Activated CD8-positive, alpha-beta memory T cell treated with anti-CD3 and anti-CD28 coated beads for 4 hours (primary cell): ENCODE measurements at regions not wholly inside any gene's neighbourhood (a gene's known extent, or its start where the extent isn't known, plus 50 kb on each side); places are given as distances from the start of the nearest gene placed in this dataset.

Source experiments
- DNase-seq, 2 donors: peaks; one replicate each; pipeline ENCODE4 v3.0.0-alpha.2; 2020; ENCODE audit warnings: low read depth in 2 of 2

DNA sequence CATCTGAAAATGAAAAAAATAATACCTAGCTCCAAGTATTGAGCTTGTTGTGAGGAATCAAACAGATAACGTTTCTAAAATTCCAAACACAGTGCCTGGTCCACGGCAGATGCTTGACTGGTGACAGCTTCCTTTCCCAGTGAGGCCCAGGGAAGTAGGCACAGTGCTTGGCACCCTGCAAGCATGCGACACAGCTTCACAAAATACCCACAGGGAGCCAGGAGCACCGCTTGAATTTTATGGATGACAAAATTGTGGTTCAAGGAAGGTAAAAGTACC is 205.1 kb upstream of the TNP1 start:
- no peak for DNase-seq

DNA sequence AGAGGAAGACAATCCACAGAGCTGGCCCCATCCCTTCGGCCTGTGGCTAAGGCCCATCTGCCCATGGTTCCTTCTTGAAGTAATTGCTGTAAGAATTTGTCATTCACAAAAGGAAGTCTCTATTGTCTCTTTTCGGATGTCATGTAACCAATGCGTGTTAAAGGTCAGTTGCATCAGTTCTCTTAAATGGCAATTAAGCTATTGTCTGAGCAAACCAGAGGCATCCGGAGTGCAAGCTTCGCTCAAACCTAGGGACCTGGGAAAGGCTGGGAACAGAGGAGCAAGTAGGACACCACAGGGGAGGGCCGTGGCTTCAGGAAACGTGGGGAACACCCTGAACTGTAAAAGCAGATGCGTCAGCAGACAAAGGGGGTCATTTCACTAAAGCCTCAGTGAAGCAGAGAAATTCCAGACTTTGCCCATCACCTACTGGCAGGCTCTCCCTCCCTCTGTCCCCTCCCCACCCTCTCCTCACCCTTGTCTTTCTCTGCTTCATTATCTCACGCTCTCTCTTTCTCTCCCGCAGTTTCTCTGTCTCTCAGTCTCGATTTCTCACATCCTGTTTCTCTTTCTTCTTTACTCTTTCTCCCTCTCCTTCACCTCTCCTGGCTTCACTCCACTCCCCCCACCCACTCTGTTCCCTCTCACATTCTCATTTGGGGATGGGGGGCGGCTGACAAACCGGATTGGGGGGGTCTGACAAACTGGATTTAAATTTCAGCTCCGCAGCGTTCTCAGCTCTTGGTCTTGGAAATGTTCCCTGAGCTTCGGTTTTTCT is 204.6 kb upstream of the TNP1 start:
- no peak for DNase-seq

DNA sequence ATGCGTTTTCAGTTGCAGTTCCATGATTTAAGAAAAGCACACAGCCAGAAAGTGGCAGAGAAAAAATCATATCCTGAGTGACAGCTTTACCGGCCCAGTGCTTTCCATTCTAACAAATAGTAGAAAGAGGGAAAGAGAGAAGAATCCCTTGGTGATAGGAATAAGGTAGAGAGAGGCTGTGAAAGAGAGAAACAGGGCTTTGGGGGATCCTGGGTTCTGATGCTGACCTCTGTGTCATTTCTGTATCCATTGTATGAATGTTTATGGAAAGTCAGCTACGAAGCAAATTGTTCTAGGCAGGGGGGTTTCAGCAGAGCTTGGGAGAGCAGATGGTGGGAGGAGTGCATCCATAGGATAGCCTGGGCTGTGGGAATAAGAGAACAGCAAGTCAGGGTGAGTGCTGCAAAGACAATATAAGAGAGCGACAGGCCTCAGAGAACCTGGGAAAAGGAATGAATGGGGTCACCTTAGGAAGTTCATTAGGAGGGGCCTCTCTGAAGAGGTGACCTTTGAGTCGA is 203.4 kb upstream of the TNP1 start:
- no peak for DNase-seq

DNA sequence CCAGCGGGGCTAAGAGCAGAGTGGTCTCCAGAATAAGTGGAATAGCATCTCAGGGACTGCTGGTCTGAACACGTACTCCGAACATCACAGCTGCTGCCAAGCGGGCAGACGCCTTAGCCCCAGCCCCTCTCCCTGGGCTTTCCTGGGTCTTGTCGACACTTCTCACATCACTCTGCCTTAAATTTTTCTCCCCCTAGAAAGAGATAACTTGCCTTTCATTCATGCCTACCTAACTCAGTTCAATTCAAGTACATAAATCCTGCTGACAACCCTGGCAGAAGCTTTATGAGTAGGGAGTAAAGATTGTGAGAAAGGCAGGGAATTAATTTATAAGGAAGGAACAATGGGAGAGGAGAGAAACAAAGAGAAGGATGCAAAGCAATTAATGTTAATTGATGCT is 202.9 kb upstream of the TNP1 start:
- DNase-seq: no peak

DNA sequence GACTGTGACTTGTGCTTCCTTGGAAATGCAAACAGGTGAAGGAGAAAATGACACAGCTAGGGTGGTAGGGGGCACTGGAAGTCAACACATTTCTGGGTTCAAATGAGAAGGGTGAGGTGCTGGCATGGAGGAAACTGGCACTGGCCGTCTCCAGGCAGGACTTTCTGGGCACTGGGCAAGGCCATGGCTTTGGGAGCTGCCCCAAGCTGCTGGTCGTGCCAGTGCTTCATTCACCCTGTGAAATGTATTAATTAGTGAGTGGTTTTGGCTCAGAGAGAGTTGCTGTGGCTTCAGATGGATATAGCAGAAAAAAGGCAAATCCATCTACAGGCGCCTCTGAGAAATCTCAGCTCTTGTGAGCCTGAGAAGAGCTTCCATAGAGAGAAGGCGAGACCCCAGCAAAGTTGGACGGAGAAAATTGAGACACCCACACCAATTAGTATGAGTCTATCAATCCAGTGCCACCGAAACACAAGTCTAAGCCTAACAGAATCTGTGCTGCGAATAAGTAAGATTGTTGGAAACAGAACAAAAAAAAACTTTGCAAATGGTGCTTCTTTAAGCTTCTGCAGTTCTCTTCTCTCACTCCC is 202.1 kb upstream of the TNP1 start:
- no peak for DNase-seq

DNA sequence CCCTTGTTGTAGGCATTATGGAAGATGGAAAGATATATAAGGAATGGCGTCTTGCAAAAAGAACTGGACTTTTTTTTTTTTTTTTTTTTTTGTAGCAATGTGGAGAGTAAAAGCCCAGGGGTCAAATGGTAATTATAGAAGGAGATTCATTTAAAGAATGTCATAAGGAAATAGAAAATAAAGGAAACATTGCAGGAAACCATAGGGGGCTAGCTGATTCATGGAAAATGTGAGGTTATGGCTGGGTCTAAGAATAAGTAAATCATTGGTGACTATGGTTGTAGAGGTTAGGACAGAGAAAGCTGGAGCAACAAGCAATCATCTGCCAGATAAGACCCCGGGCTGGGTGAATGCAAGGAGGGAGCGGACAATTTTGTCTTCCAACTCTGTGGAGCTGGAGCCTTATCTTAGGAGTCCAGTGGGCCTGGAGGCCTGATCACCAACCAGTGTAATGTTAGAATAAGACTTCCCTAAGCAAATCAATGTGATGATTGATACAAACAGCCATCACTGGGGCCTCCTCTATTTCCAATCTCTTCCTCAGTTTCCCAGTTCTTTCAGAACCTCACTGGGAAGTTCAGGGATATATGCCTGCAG is 201.2 kb upstream of the TNP1 start:
- no peak for DNase-seq

DNA sequence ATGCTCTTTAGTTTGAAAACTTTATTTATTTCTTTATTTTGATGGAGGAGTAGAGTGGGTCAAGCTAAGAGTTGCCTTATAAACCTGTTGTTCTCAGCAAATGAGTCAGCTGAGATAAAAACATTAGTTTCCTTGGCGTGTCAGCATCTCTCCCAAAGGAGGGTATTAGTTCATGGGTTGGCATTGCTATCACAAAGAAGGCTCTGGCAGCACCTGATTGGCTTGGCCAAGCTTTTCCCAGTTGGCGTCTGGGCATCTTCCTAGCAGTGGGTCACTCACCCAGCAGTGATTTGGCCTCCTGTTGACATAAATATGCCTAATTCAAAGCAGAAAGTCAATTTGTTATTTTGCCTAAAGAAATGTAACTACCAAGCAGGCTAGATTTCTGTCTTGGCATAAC is 200.7 kb upstream of the TNP1 start:
- no peak for DNase-seq

DNA sequence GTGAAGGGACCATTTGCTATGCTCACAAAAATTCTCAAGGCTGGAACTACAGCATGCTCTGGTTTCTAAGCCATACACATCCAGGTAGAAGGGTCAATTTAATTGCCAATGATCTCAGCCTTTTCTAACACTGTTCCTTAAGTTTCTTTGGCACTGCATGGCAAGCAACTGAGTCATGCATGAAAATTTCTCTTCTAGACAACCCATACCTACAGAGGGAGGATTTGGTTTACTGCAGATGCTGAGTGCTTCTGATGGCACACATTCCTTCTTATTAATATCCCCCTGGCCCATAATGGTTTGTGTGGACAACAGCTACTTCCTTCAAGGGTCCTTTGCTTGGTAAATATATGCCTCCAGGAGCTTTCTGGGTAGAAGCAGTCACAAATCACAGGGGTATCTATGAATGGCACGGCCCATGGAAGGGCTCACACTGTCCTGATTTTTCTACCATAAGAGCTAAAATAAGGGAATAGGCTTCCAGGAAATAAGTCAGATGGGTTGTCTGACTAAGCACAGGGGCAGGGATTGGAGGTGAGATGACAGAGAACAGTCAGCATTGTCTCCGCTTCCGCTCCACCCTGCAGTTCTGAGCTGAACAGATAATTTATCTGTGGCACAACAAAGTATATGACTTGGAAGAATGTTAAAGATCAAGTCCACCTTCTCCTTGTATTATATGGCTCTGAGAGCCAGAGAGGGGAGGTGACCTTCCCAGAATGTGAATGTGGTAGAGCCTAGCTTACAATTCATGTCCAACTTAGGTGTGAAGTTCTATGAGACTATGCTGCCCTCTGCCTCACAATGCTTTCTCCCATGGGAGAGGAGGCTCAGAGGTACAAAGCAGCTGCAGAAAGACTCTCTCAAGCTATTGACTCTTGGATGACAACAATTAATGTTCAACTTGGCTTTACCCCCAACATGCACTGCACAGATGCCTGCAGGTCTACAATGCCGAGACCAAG is 199.2 kb upstream of the TNP1 start:
- no peak for DNase-seq

DNA sequence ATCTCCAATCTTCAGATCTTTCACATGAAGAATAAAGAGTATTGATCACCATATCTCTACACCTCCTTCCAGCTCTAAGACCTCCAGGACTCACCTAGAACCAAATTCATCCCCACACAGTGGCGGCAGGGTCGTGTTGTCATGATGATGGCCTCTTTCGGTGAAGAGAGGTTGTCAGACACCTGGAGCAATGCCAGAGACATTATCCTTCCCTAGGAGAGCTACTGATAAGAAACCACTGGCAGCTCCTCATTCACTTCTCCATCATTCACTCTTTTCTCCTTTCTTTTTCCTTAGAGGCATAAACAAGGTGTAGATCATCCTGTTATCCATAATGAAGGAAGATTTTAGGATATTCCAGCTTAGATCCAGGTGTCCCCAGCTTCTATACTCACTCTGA is 197.9 kb upstream of the TNP1 start:
- DNase-seq: no peak

DNA sequence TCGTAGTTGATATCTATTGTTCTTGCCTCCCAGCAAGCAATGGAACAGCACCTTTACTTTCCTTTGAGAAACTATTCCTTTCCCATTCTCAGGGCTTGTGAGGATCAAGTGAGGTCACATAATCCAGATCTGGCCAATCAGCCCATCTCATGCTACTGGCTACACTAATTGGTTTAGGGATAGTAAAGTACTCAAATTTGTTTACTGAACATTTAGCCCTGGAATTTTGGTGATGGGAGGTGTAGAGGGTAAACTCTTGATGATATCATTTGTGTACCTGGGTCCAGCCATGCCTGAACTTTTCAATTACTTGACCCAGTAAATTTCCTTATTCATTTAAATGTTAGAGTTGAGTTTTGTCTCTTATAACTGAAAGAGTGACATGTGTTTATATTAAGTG is 195.8 kb upstream of the TNP1 start:
- DNase-seq: no peak

DNA sequence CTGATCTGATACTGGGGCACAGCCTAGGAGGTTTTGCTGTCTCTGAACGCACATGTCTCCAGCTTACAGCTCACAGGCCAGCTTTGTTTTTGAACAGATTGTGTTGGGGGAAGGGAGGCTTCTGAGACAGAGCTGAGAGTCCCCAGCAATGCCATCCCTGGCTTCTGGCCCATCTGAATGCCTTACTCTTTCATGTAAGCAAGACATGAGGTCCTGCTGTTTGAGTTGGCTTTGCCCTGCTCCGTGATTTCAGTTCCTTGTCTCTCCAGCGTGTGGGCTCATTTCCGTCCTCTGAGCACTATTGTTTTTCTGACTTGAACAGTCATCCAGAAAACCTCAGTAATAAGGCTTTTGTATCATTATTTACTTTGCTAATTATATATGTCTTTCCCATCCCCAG is 194.9 kb upstream of the TNP1 start:
- no peak for DNase-seq

DNA sequence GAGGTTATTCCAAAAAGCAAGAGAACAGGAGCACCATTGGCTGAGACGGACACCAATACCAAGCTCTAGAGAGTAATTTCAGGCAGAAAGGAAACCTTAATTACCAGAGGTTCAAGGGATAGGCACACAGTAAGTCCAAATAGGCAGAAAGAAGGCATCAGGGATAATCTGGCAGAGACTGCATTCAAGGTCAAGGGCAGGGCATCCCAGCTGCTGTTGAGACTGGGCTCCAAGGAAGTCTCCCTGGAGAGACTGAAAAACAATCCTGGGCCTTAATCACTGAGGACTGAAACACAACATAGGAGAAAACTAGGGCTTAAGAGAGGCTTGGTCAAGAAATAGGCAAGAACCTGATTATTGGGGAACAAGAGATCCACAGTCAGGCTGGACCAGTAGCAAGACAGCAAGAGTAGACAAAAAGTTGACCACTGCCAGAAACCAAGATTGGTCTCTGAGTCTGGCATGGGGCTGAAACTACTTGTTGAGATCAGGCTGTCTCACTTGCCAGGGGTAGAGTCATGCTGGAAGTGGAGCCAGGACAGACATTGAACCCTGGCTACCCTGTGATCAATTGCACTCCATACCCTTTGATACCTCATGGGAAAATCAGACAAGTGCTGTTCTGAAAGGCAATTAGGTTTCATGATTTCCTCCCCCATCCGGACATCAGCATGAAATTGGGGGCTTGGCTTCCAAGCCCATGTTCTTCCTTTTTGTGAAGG is 193.2 kb upstream of the TNP1 start:
- no peak for DNase-seq

DNA sequence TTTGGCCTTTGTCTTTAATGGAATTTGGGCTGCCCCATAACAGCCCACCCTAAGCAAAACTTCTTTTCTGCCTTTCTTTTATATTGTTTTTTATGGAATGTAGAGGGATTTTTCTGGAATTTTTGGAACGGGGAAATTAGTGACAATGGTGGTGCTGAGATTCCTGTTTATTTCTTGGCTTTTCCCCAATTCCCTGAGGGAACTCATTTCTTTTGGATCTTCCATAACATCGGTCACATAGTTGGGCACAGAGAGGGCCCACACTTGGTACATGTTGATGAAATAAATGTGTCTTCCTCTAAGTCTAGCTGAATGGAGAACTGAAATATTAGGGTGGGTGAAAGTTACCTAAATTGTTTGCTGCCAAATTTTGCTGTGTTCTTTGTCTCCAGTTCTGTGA is 191.6 kb upstream of the TNP1 start:
- DNase-seq: no peak

DNA sequence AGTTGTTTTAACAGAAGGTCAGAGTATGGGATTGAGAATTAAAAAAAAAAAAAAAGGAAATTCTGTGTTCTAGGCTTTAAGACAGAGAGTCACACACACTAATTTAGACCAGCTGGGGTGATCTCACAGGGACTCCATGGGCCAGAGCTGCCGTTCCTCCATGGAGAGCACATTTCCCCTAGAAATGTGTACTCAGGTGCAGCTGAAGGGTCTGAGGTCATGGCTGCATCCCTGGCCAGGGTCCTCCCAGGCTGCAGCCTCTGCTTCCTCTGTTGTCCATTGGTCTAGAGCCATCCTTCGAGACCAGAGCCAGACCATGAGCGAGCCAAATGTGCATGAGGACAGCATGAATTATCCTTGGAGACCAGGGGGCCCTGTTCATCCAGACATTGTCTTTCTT is 190.1 kb upstream of the TNP1 start:
- no peak for DNase-seq

DNA sequence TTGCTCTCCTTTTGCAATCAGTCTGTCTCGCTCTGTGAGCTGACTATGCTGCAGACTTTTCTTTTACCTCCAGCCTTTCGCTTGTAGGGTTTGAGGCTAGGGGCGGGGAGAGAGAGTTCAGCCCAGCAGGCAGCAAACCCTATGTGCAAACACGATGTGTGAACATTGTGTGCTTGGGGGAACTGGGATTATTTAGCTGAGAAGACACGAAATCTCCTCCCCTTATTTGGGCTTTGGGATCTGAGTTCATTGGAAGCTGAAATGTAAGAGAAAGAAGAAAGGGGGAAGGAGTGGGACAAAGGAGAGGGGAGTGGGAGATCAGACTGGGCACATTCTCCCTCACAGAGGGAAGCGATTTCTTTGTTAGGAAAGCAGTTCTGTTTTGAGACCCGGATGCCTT is 189.6 kb upstream of the TNP1 start:
- no peak for DNase-seq

DNA sequence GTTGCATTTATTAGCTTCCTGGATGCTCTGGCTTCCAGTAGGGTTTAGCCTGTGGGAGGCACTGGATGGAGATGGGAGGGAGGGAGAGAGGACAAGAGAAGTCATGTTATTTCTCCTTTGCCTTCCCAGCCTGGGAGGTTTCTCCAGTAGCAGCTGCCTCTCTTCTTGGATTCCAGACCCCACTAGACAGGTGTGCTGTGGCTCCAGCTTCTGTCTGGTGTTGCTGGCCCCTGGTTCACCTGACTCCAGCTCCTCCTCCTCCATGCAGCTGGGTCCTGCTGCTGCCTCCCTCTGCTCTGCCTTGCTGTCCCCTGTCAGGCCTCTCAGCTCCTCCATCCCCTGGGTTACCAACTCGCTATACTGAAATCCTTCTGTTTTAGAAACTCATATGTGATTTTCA is 188.9 kb upstream of the TNP1 start:
- no peak for DNase-seq

DNA sequence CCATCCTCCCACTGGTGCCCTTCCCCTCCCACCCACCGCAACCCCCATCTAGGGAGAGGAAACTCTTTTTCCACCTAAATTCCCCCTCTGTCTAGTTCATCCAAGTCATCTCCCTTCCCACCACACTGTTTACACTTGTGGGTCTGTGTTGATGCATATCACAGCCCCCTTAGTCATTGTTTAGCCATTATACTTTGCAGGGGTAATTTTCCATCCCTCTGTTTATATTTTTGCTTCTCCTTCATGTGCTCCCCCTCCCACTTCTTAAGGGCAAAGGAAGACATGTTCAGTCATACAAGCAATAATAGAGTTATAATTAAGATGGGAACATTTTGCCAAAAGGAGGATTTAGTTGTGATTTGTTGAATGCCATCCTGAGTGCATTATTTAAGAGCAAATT is 187.8 kb upstream of the TNP1 start:
- no peak for DNase-seq

DNA sequence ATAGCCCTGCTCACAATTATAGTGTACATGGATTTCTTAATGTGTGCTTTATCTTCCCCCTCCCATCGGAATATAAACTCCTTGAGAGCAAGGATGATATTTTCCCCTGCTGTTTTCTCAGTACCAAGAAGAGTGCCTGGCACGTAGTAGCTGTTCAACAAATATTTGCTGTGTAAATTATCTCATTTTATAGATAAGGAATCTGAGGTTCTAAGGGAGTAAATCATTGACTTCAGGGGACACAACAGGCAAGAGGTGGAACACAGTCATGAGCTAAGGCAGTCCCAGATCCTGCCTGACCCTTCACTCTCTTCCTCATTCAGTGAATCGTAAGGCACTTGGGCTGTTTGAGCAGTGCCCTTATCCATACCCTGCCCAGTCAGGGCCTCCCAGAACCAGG is 187.3 kb upstream of the TNP1 start:
- no peak for DNase-seq

DNA sequence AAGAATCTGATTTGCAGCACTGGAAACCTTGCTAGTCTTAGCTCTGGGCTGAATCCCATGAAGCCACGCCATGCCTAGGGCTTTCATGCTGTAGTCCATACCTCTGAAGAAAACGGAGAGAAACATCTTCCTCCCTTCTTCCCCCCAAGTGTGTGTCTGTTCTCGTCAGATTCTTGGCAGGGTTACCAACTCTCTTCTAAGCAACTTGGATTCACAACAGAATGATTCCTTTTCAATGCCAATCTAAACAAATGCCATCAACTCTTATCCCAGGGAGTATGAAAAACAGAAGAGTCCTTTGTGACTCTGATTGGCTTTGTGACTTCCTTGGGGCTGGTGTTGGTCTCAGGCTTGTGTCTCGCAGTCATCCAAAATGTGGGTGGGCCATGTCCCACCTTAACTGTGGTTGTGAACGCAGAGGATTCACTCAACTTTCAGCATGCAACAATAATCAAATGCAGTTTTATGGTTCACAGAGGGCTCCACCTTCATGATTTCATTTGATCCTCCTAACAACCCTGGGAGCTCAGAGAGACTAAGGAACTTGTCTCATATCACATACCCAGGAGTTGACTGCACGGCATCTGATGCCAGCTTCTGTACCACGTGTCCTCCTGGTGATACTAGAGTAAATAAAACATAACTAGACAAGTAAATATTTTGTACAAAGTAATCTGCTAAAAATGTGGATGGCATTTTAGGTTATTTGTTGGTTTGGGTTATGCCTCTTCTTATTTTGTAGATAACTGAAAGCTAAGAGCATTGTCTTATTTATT is 186.0 kb upstream of the TNP1 start:
- DNase-seq: no peak

DNA sequence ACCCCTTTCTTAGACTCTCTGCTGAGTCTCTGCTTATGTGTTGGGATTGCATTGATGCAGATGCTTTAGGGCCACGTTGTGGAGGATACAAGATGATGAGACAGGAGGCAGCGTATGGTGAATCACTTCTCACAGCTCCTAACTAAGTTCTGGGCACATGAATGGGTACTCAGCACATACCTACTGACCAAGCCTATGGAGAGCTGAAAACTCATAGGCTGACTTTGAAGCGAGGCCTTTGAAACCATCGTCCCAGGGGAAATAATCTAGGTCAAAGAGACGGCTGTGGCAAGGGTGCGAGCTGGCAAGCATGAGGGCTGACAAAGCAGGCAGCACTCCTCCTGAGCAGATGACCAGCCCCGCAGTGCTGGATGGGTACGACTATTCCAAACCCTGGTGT is 180.2 kb upstream of the TNP1 start:
- no peak for DNase-seq

DNA sequence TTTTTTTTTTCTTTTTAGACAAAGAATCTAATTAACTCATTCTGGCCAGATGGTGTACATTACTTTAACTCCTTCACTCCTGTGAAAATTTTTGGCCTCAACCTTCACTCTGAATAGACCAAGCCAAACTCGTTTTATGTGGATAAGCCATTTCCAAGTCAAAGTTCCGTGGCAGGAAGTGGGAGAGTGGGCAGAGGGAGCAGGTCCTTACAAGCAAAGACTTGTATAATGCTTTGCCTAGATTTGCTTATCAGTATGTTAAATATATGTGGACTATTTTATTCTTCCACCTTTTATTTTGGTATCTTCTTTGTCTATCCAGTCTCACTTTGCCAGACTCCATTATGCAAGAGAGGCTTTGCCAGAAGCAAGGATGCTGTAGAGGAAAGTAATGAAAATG is 178.1 kb upstream of the TNP1 start:
- no peak for DNase-seq
